HEK293 (cell line): ENCODE measurements at regions not wholly inside any gene's neighbourhood (a gene's known extent, or its start where the extent isn't known, plus 50 kb on each side); places are given as distances from the start of the nearest gene placed in this dataset.

Source experiments
- CTCF ChIA-PET: fragments of 350-600 bp; formaldehyde crosslinking; extraction: SDS; loops from one replicate; lab custom pipeline; 2021; ENCODE audit warnings: antibody characterized with exemption; lab: Yijun Ruan, JAX
- POLR2A ChIA-PET: fragments of 300-600 bp; formaldehyde crosslinking; extraction: SDS; loops from one replicate; lab custom pipeline; 2020; ENCODE audit warnings: antibody characterized with exemption, inconsistent platforms; lab: Yijun Ruan, JAX
- H3K27ac ChIP-seq: fragments of 200-500 bp; sonication (Bioruptor generic); 2 replicates; pipeline ENCODE4 v1.5.1; 2014; ENCODE audit warnings: low read depth, low read length, control low read depth, inconsistent platforms; ENCODE audit errors: extremely low read depth
- H3K36me3 ChIP-seq, 2 experiments: fragments of 200-500 bp in 1 of 2; sonication (Bioruptor generic) in 1 of 2; 1 replicate in 1 of 2; 2 replicates in 1 of 2; pipeline ENCODE4 v1.5.1; 2014 to 2017; ENCODE audit warnings: inconsistent platforms in 2 of 2, low read length in 2 of 2; ENCODE audit not compliant: control insufficient read depth in 2 of 2, insufficient read depth in 1 of 2
- H3K4me1 ChIP-seq: fragments of 200-500 bp; sonication (Bioruptor generic); 2 replicates; pipeline ENCODE4 v1.5.1; 2014; ENCODE audit warnings: mild to moderate bottlenecking, low read length, inconsistent platforms; ENCODE audit not compliant: control insufficient read depth, insufficient read depth
- H3K4me3 ChIP-seq: 2 replicates; pipeline ENCODE4 v1.5.1; 2011; ENCODE audit warnings: low read depth, mild to moderate bottlenecking, control low read depth, low read length, moderate library complexity
- H3K9me3 ChIP-seq: fragments of 200-500 bp; sonication (Bioruptor generic); 2 replicates; pipeline ENCODE4 v1.5.1; 2014; ENCODE audit warnings: low read depth, low read length, inconsistent platforms; ENCODE audit not compliant: control insufficient read depth, insufficient read depth
- MYNN ChIP-seq: fragments of 450-650 bp; formaldehyde crosslinking; IDR thresholded peaks from 2 replicates; pipeline ENCODE4 v1.5.1; 2016; ENCODE audit warnings: missing biosample characterization, missing genetic modification characterization, borderline replicate concordance
- REPIN1 ChIP-seq: fragments of 450-650 bp; formaldehyde crosslinking; IDR thresholded peaks from 2 replicates; pipeline ENCODE4 v1.5.1; 2017; ENCODE audit warnings: missing biosample characterization, missing genetic modification characterization, low read depth
- SP3 ChIP-seq: fragments of 450-650 bp; formaldehyde crosslinking; IDR thresholded peaks from 2 replicates; pipeline ENCODE4 v1.5.1; 2016; ENCODE audit warnings: missing biosample characterization, missing genetic modification characterization
- WT1 ChIP-seq: fragments of 450-650 bp; formaldehyde crosslinking; IDR thresholded peaks from 2 replicates; pipeline ENCODE4 v1.5.1; 2016; ENCODE audit warnings: missing biosample characterization, missing genetic modification characterization
- ZFP41 ChIP-seq: fragments of 450-650 bp; formaldehyde crosslinking; IDR thresholded peaks from 2 replicates; pipeline ENCODE4 v1.5.1; 2016; ENCODE audit warnings: missing biosample characterization, missing genetic modification characterization, borderline replicate concordance
- ZNF133 ChIP-seq: fragments of 450-650 bp; formaldehyde crosslinking; IDR thresholded peaks from 2 replicates; pipeline ENCODE4 v1.5.1; 2016; ENCODE audit warnings: missing biosample characterization, missing genetic modification characterization
- ZNF140 ChIP-seq: fragments of 450-650 bp; formaldehyde crosslinking; IDR thresholded peaks from 2 replicates; pipeline ENCODE4 v1.5.1; 2016; ENCODE audit warnings: missing biosample characterization, missing genetic modification characterization
- ZNF169 ChIP-seq: fragments of 450-650 bp; formaldehyde crosslinking; IDR thresholded peaks from 2 replicates; pipeline ENCODE4 v1.5.1; 2016; ENCODE audit warnings: missing biosample characterization, missing genetic modification characterization
- ZNF175 ChIP-seq: fragments of 450-650 bp; formaldehyde crosslinking; IDR thresholded peaks from 2 replicates; pipeline ENCODE4 v1.5.1; 2016; ENCODE audit warnings: missing biosample characterization, missing genetic modification characterization
- ZNF19 ChIP-seq: fragments of 450-650 bp; formaldehyde crosslinking; IDR thresholded peaks from 2 replicates; pipeline ENCODE4; 2016; ENCODE audit warnings: missing biosample characterization, missing genetic modification characterization, low read depth
- ZNF223 ChIP-seq: fragments of 450-650 bp; formaldehyde crosslinking; IDR thresholded peaks from 2 replicates; pipeline ENCODE4 v1.5.1; 2016; ENCODE audit warnings: missing biosample characterization, missing genetic modification characterization
- ZNF248 ChIP-seq: fragments of 450-650 bp; formaldehyde crosslinking; IDR thresholded peaks from 2 replicates; pipeline ENCODE4 v1.5.1; 2017; ENCODE audit warnings: missing biosample characterization, missing genetic modification characterization
- ZNF311 ChIP-seq: fragments of 450-650 bp; formaldehyde crosslinking; IDR thresholded peaks from 2 replicates; pipeline ENCODE4 v1.5.1; 2017; ENCODE audit warnings: missing biosample characterization, missing genetic modification characterization, borderline replicate concordance
- ZNF335 ChIP-seq: fragments of 450-650 bp; formaldehyde crosslinking; conservative IDR thresholded peaks from 2 replicates; pipeline ENCODE4 v1.5.1; 2016; ENCODE audit warnings: missing biosample characterization, missing genetic modification characterization
- ZNF362 ChIP-seq: fragments of 450-650 bp; formaldehyde crosslinking; IDR thresholded peaks from 2 replicates; pipeline ENCODE4 v1.5.1; 2016; ENCODE audit warnings: missing biosample characterization, missing genetic modification characterization
- ZNF394 ChIP-seq: fragments of 450-650 bp; formaldehyde crosslinking; IDR thresholded peaks from 2 replicates; pipeline ENCODE4 v1.5.1; 2016; ENCODE audit warnings: missing biosample characterization, missing genetic modification characterization, mild to moderate bottlenecking, moderate library complexity, borderline replicate concordance
- ZNF398 ChIP-seq: fragments of 450-650 bp; formaldehyde crosslinking; IDR thresholded peaks from 2 replicates; pipeline ENCODE4 v1.5.1; 2017; ENCODE audit warnings: missing biosample characterization, missing genetic modification characterization
- ZNF426 ChIP-seq: fragments of 450-650 bp; formaldehyde crosslinking; IDR thresholded peaks from 2 replicates; pipeline ENCODE4 v1.5.1; 2017; ENCODE audit warnings: missing biosample characterization, missing genetic modification characterization, mild to moderate bottlenecking, inconsistent platforms, moderate library complexity
- ZNF510 ChIP-seq: fragments of 450-650 bp; formaldehyde crosslinking; IDR thresholded peaks from 2 replicates; pipeline ENCODE4 v1.5.1; 2018; ENCODE audit warnings: mild to moderate bottlenecking, missing genetic modification characterization, missing biosample characterization; ENCODE audit not compliant: insufficient replicate concordance
- ZNF518A ChIP-seq: fragments of 450-650 bp; formaldehyde crosslinking; conservative IDR thresholded peaks from 2 replicates; pipeline ENCODE4 v1.5.1; 2016; ENCODE audit warnings: low read depth, missing biosample characterization, missing genetic modification characterization
- ZNF555 ChIP-seq: fragments of 450-650 bp; formaldehyde crosslinking; conservative IDR thresholded peaks from 2 replicates; pipeline ENCODE4 v1.5.1; 2017; ENCODE audit warnings: missing biosample characterization, mild to moderate bottlenecking, missing genetic modification characterization, inconsistent platforms
- ZNF558 ChIP-seq: fragments of 450-650 bp; formaldehyde crosslinking; IDR thresholded peaks from 2 replicates; pipeline ENCODE4 v1.5.1; 2016; ENCODE audit warnings: missing biosample characterization, missing genetic modification characterization
- ZNF571 ChIP-seq: fragments of 450-650 bp; formaldehyde crosslinking; IDR thresholded peaks from 2 replicates; pipeline ENCODE4 v1.5.0; 2017; ENCODE audit warnings: missing biosample characterization, missing genetic modification characterization
- ZNF623 ChIP-seq: fragments of 450-650 bp; formaldehyde crosslinking; IDR thresholded peaks from 2 replicates; pipeline ENCODE4 v1.5.1; 2016; ENCODE audit warnings: missing biosample characterization, missing genetic modification characterization
- ZSCAN23 ChIP-seq: fragments of 450-650 bp; formaldehyde crosslinking; IDR thresholded peaks from 2 replicates; pipeline ENCODE4 v1.5.1; 2016; ENCODE audit warnings: missing biosample characterization, missing genetic modification characterization
- ZXDB ChIP-seq: fragments of 450-650 bp; formaldehyde crosslinking; IDR thresholded peaks from 2 replicates; pipeline ENCODE4 v1.5.1; 2016; ENCODE audit warnings: missing biosample characterization, missing genetic modification characterization

GRCh38 chr18:66150650-66151049 lies 399.8 kb downstream of the CDH7 start:
- no peaks in the 10 kb centered on the region for H3K4me1 ChIP-seq
- no peak overlapping the region for H3K4me3 ChIP-seq
- H3K27ac ChIP-seq: no peak overlapping the region
- TF ChIP-seq WT1 (tag by site-specific recombination): no peak
- no peak for TF ChIP-seq ZNF248 (tag by site-specific recombination)
- TF ChIP-seq ZNF558 (tag by site-specific recombination): no peak
- no peak for TF ChIP-seq ZNF19 (tag by site-specific recombination)
- no peak for TF ChIP-seq ZNF311 (tag by site-specific recombination)
- TF ChIP-seq ZNF175: no peak
- no peak for TF ChIP-seq ZNF571 (tag by site-specific recombination)
- TF ChIP-seq ZFP41 (tag by site-specific recombination): no peak
- no peak for TF ChIP-seq ZSCAN23 (tag by site-specific recombination)
- TF ChIP-seq MYNN (tag by site-specific recombination): no peak
- ChIA-PET CTCF (no interaction called here), POLR2A (no interaction called here)
- H3K36me3 ChIP-seq: no peaks in the 10 kb centered on the region
- H3K9me3 ChIP-seq: no peaks in the 10 kb centered on the region

GRCh38 chr18:66143029-66143428 lies 392.2 kb downstream of the CDH7 start:
- ChIA-PET POLR2A (no interaction called here), CTCF (interaction anchor here (0.6 kb wide), 1 partner anchor 174 kb away, joined by 3 read pairs; no protein-coding TSS in a partner anchor)
- Histone ChIP-seq H3K9me3 (no peaks in the 10 kb centered on the region), H3K4me1 (no peaks in the 10 kb centered on the region), H3K36me3 (no peaks in the 10 kb centered on the region), H3K27ac (no peak overlapping the region), H3K4me3 (no peak overlapping the region)
- TF ChIP-seq ZNF223 (tag by site-specific recombination) (no peak), ZNF133 (tag by site-specific recombination) (no peak)

GRCh38 chr18:66141716-66142115 lies 390.9 kb downstream of the CDH7 start:
- ChIA-PET CTCF (no interaction called here), POLR2A (no interaction called here)
- Histone ChIP-seq H3K4me3 (no peak overlapping the region), H3K27ac (no peak overlapping the region), H3K9me3 (no peaks in the 10 kb centered on the region), H3K4me1 (no peaks in the 10 kb centered on the region), H3K36me3 (no peaks in the 10 kb centered on the region)
- TF ChIP-seq ZNF362 (tag by site-specific recombination) (no peak), ZNF394 (peak; percentile 57; the same call in 1 of the 2 replicates), ZNF518A (tag by site-specific recombination) (peak; percentile 46; the same call in 1 of the 2 replicates), ZNF555 (tag by site-specific recombination) (peak; percentile 38), ZNF335 (tag by site-specific recombination) (no peak), ZNF140 (tag by site-specific recombination) (peak; percentile 26; the same call in 1 of the 2 replicates), ZNF510 (tag by site-specific recombination) (peak; percentile 43), ZXDB (tag by site-specific recombination) (peak; percentile 23; the same call in 1 of the 2 replicates), SP3 (tag by site-specific recombination) (no peak), ZNF623 (0 out of 2 replicates have a peak, but pooled peaks have one; percentile 37), ZNF169 (tag by site-specific recombination) (no peak), ZNF426 (peak; percentile 48), ZNF398 (tag by site-specific recombination) (no peak), REPIN1 (tag by site-specific recombination) (no peak)
